ENCODE measurements at regions not wholly inside any gene's neighbourhood (a gene's known extent, or its start where the extent isn't known, plus 50 kb on each side); places are given as distances from the start of the nearest gene placed in this dataset.
"Not testable (repeated sequence)": the region's sequence is repeated elsewhere in the genome, so short reads cannot be mapped to it uniquely, and the experiment has no call there.

GRCh38 chr2:234352270-234352669 is 144.6 kb downstream of the ARL4C start:
- Histone ChIP-seq H4K5ac (ENCODE audit: insufficient read length, low read depth, low read length) (no peak overlapping the region), H2AK5ac (ENCODE audit: insufficient read length, low read length) (no peak overlapping the region), H3K27me3 (ENCODE audit: insufficient read depth, low read length) (no peaks in the 10 kb centered on the region), H2BK5ac (ENCODE audit: insufficient read length, low read length) (no peak overlapping the region), H2BK120ac (ENCODE audit: low read depth, low read length, poor library complexity, severe bottlenecking) (no peak overlapping the region), H3K4ac (ENCODE audit: low read depth, low read length) (no peak overlapping the region), H3K9ac (ENCODE audit: extremely low read depth, insufficient read length, low read length) (no peak overlapping the region), H3K23ac (ENCODE audit: insufficient read length, low read depth, low read length) (no peak overlapping the region), H3K14ac (ENCODE audit: insufficient read depth, low read length) (no peak overlapping the region), H2BK12ac (ENCODE audit: insufficient read length, low read depth, low read length) (no peak overlapping the region), H3K9me3 (ENCODE audit: control insufficient read depth, low read depth, low read length) (no peaks in the 10 kb centered on the region), H2BK15ac (ENCODE audit: low read depth, low read length) (no peak overlapping the region), H2BK20ac (ENCODE audit: low read depth, low read length, poor library complexity, severe bottlenecking) (no peak overlapping the region), H3K23me2 (ENCODE audit: insufficient read length, low read depth, low read length, poor library complexity, severe bottlenecking) (no peaks in the 10 kb centered on the region), H3T11ph (ENCODE audit: low read length) (no peak overlapping the region), H4K20me1 (ENCODE audit: control insufficient read depth, insufficient read depth, insufficient read length) (no peaks in the 10 kb centered on the region), H3K18ac (ENCODE audit: insufficient read length, low read depth, low read length) (no peak overlapping the region), H4K8ac (replicated peaks; ENCODE audit: insufficient read length, low read depth, low read length) (no peak overlapping the region), H3K4me2 (ENCODE audit: insufficient read depth, insufficient read length, low read length) (no peak overlapping the region), H3K79me1 (ENCODE audit: insufficient read depth, low read depth, low read length, poor library complexity, severe bottlenecking) (no peaks in the 10 kb centered on the region), H3K79me2 (ENCODE audit: insufficient read depth, low read length) (no peaks in the 10 kb centered on the region), H4K91ac (ENCODE audit: insufficient read length, low read depth, low read length) (no peak overlapping the region), H2AFZ (ENCODE audit: low read length) (no peak overlapping the region), H3K4me1 (ENCODE audit: insufficient read depth, low read length) (no peaks in the 10 kb centered on the region), H3K27ac (ENCODE audit: insufficient read length, low read depth, low read length) (no peak overlapping the region), H3K56ac (ENCODE audit: insufficient read length, low read depth, low read length) (no peak overlapping the region)
- no peak overlapping the region for H3K4me3 Mint-ChIP-seq
- H3K4me1 Mint-ChIP-seq, result peaks cover 14 to 23% of the 10 kb centered on the region in 2 experiments
- TF ChIP-seq CTCF (conservative IDR thresholded peaks at IDR 0.05), result no peak
- peaks cover 13 to 14% of the 10 kb centered on the region in 2 experiments; a peak in 3 of 5 replicates for H3K9me3 Mint-ChIP-seq
- peaks cover 6% of the 10 kb centered on the region for H3K27me3 Mint-ChIP-seq (ENCODE audit: low read depth)
- peaks cover 0 to 12% (median 4%) of the 10 kb centered on the region in 3 experiments; a peak in 5 of 7 replicates for H3K36me3 Mint-ChIP-seq (ENCODE audit: insufficient read depth in 1 of 3, low read depth in 3 of 3)
- WGBS (ENCODE audit: extremely low coverage, insufficient read length, low lambda C conversion rate), result no CpG with 5 or more reads among the region's 7 CpGs
- no peak for DNase-seq
- no peak overlapping the region for H3K27ac Mint-ChIP-seq

GRCh38 chr2:234351866-234352265 is 145.0 kb downstream of the ARL4C start:
- not testable (repeated sequence) for H3K27ac Mint-ChIP-seq; H3K56ac ChIP-seq (ENCODE audit: insufficient read length, low read depth, low read length); H3T11ph ChIP-seq (ENCODE audit: low read length); H2AFZ ChIP-seq (ENCODE audit: low read length); H3K9ac ChIP-seq (ENCODE audit: extremely low read depth, insufficient read length, low read length); H3K27me3 Mint-ChIP-seq (ENCODE audit: low read depth); H2BK5ac ChIP-seq (ENCODE audit: insufficient read length, low read length); H4K5ac ChIP-seq (ENCODE audit: insufficient read length, low read depth, low read length); H3K9me3 ChIP-seq (ENCODE audit: control insufficient read depth, low read depth, low read length); H3K4me3 Mint-ChIP-seq; H3K79me1 ChIP-seq (ENCODE audit: insufficient read depth, low read depth, low read length, poor library complexity, severe bottlenecking); H3K4me1 ChIP-seq (ENCODE audit: insufficient read depth, low read length); H3K27me3 ChIP-seq (ENCODE audit: insufficient read depth, low read length); H2BK12ac ChIP-seq (ENCODE audit: insufficient read length, low read depth, low read length); H2BK15ac ChIP-seq (ENCODE audit: low read depth, low read length); H3K79me2 ChIP-seq (ENCODE audit: insufficient read depth, low read length); H3K4ac ChIP-seq (ENCODE audit: low read depth, low read length); H4K20me1 ChIP-seq (ENCODE audit: control insufficient read depth, insufficient read depth, insufficient read length); H4K8ac ChIP-seq (replicated peaks; ENCODE audit: insufficient read length, low read depth, low read length); H3K18ac ChIP-seq (ENCODE audit: insufficient read length, low read depth, low read length); H2BK20ac ChIP-seq (ENCODE audit: low read depth, low read length, poor library complexity, severe bottlenecking); H3K4me2 ChIP-seq (ENCODE audit: insufficient read depth, insufficient read length, low read length); DNase-seq; H3K23me2 ChIP-seq (ENCODE audit: insufficient read length, low read depth, low read length, poor library complexity, severe bottlenecking); H2AK5ac ChIP-seq (ENCODE audit: insufficient read length, low read length); H4K91ac ChIP-seq (ENCODE audit: insufficient read length, low read depth, low read length); H3K23ac ChIP-seq (ENCODE audit: insufficient read length, low read depth, low read length); H2BK120ac ChIP-seq (ENCODE audit: low read depth, low read length, poor library complexity, severe bottlenecking); H3K27ac ChIP-seq (ENCODE audit: insufficient read length, low read depth, low read length); H3K14ac ChIP-seq (ENCODE audit: insufficient read depth, low read length)
- peaks cover 13 to 14% of the 10 kb centered on the region in 2 experiments; a peak in 3 of 5 replicates for H3K9me3 Mint-ChIP-seq
- peaks cover 13 to 21% of the 10 kb centered on the region in 2 experiments for H3K4me1 Mint-ChIP-seq
- WGBS (ENCODE audit: extremely low coverage, insufficient read length, low lambda C conversion rate), result no CpG with 5 or more reads among the region's 10 CpGs
- H3K36me3 Mint-ChIP-seq (ENCODE audit: insufficient read depth in 1 of 3, low read depth in 3 of 3), result peaks cover 0 to 12% (median 4%) of the 10 kb centered on the region in 3 experiments; a peak in 5 of 7 replicates

All from H9 (cell line).